ENCODE measurements at regions not wholly inside any gene's neighbourhood (a gene's known extent, or its start where the extent isn't known, plus 50 kb on each side); places are given as distances from the start of the nearest gene placed in this dataset.

- TF ChIP-seq CTCF (IDR thresholded peaks at IDR 0.05): no peak
- TF ChIP-seq POLR2A (IDR thresholded peaks at IDR 0.05): no peak
Observed at GRCh38 chr2:6755456-6755855, 110.3 kb downstream of the CMPK2 start.

Data from esophagus squamous epithelium (tissue), 4 donors.